ENCODE measurements at regions not wholly inside any gene's neighbourhood (a gene's known extent, or its start where the extent isn't known, plus 50 kb on each side); places are given as distances from the start of the nearest gene placed in this dataset.

DNA sequence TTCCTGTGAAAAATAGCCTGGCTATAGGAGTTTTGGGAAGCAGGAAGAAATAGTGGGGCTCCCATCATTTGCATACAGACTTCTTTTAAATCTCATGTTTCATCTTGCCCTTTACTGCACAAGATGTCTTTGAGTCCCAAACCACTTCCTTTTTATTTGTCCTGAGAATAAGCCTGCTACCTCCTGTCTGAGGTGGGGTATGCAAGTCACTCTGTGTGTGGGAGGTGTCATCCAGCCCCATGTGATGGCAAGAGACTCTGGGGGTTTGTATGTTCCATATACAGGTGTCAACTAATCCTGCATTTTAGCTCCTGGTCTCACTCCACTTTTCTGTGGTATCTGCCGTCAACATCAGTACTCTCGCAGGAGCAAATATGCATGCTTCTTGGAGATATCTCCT lies 102.0 kb downstream of the OTOL1 start:
- WGBS (ENCODE audit: insufficient coverage) = no CpG with 5 or more reads among the region's 2 CpGs
- no peak overlapping the region for H3K9ac ChIP-seq (ENCODE audit: insufficient read depth, low read length, poor library complexity, severe bottlenecking)
- H3K4me3 ChIP-seq (replicated peaks in 1 of 3; ENCODE audit: low read depth in 2 of 3, low read length in 3 of 3) = no peak overlapping the region
- H3K4me1 ChIP-seq (ENCODE audit: control insufficient read depth in 1 of 2, insufficient read depth in 2 of 2, low read length in 2 of 2) = no peaks in the 10 kb centered on the region
- no peaks in the 10 kb centered on the region for H4K20me1 ChIP-seq (ENCODE audit: insufficient read depth, low read length)
- H3K4me2 ChIP-seq (replicated peaks; ENCODE audit: extremely low read depth, low read length, poor library complexity, severe bottlenecking) = no peak overlapping the region
- Mint-ChIP-seq H3K27ac (no peak overlapping the region), H3K4me3 (no peak overlapping the region), H3K9me3 (peaks cover 0 to 2% (median 0%) of the 10 kb centered on the region in 7 donors), H3K27me3 (ENCODE audit: low read depth in 3 of 3) (no peaks in the 10 kb centered on the region), H3K4me1 (peaks cover 13% of the 10 kb centered on the region), H3K36me3 (no peaks in the 10 kb centered on the region)
- H3K27ac ChIP-seq (ENCODE audit: low read depth in 1 of 2, low read length in 2 of 2) = no peak overlapping the region
- no peaks in the 10 kb centered on the region for H3K27me3 ChIP-seq (ENCODE audit: control insufficient read depth in 2 of 2, insufficient read depth in 2 of 2, low read length in 2 of 2)
- no peaks in the 10 kb centered on the region for H3K79me2 ChIP-seq (ENCODE audit: insufficient read depth, low read length)
- no peak overlapping the region for H2AFZ ChIP-seq (ENCODE audit: insufficient read depth, low read depth, low read length, poor library complexity, severe bottlenecking)
- H3K36me3 ChIP-seq (replicated peaks in 1 of 2; ENCODE audit: control insufficient read depth in 1 of 2, insufficient read depth in 2 of 2, low read length in 2 of 2) = no peaks in the 10 kb centered on the region
- no peak for DNase-seq
- intact Hi-C loops (cut with micrococcal nuclease) = no loop called here
- TF ChIP-seq, protein P1, sequence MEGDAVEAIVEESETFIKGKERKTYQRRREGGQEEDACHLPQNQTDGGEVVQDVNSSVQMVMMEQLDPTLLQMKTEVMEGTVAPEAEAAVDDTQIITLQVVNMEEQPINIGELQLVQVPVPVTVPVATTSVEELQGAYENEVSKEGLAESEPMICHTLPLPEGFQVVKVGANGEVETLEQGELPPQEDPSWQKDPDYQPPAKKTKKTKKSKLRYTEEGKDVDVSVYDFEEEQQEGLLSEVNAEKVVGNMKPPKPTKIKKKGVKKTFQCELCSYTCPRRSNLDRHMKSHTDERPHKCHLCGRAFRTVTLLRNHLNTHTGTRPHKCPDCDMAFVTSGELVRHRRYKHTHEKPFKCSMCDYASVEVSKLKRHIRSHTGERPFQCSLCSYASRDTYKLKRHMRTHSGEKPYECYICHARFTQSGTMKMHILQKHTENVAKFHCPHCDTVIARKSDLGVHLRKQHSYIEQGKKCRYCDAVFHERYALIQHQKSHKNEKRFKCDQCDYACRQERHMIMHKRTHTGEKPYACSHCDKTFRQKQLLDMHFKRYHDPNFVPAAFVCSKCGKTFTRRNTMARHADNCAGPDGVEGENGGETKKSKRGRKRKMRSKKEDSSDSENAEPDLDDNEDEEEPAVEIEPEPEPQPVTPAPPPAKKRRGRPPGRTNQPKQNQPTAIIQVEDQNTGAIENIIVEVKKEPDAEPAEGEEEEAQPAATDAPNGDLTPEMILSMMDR (IDR thresholded peaks at IDR 0.05) = no peak
- no peaks in the 10 kb centered on the region for H3K9me3 ChIP-seq (replicated peaks in 1 of 2; ENCODE audit: control insufficient read depth in 1 of 2, insufficient read depth in 1 of 2, low read length in 2 of 2)

DNA sequence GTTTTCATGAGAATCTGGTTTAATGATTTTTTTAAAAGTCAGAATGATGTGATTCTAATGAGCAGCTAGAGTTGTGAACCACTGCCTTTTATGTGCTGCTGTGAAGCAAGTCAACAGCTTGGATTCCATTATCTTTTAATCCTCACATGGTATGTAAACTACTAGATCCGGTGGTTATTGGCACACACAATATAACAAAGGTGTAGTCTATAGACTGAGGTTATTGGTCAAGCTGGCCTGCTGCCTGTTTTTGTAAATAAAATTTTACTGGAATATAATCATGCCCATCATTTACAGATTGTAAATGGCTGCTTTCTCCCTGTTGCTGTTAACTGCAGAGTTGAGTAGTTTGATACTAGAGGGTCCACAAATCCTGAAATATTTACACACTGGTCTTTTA lies 103.1 kb downstream of the OTOL1 start:
- Histone ChIP-seq H2AFZ (ENCODE audit: insufficient read depth, low read depth, low read length, poor library complexity, severe bottlenecking) (no peak overlapping the region), H3K4me3 (replicated peaks in 1 of 3; ENCODE audit: low read depth in 2 of 3, low read length in 3 of 3) (no peak overlapping the region), H3K36me3 (replicated peaks in 1 of 2; ENCODE audit: control insufficient read depth in 1 of 2, insufficient read depth in 2 of 2, low read length in 2 of 2) (no peaks in the 10 kb centered on the region), H3K9ac (ENCODE audit: insufficient read depth, low read length, poor library complexity, severe bottlenecking) (no peak overlapping the region), H3K79me2 (ENCODE audit: insufficient read depth, low read length) (no peaks in the 10 kb centered on the region), H3K27ac (ENCODE audit: low read depth in 1 of 2, low read length in 2 of 2) (no peak overlapping the region), H3K4me1 (ENCODE audit: control insufficient read depth in 1 of 2, insufficient read depth in 2 of 2, low read length in 2 of 2) (no peaks in the 10 kb centered on the region), H4K20me1 (ENCODE audit: insufficient read depth, low read length) (no peaks in the 10 kb centered on the region), H3K9me3 (replicated peaks in 1 of 2; ENCODE audit: control insufficient read depth in 1 of 2, insufficient read depth in 1 of 2, low read length in 2 of 2) (no peaks in the 10 kb centered on the region), H3K4me2 (replicated peaks; ENCODE audit: extremely low read depth, low read length, poor library complexity, severe bottlenecking) (no peak overlapping the region), H3K27me3 (ENCODE audit: control insufficient read depth in 2 of 2, insufficient read depth in 2 of 2, low read length in 2 of 2) (no peaks in the 10 kb centered on the region)
- H3K27me3 Mint-ChIP-seq (ENCODE audit: low read depth in 3 of 3) = no peaks in the 10 kb centered on the region
- no peak overlapping the region for H3K4me3 Mint-ChIP-seq
- intact Hi-C loops (cut with micrococcal nuclease) = no loop called here
- WGBS (ENCODE audit: insufficient coverage) = no CpG with 5 or more reads among the region's 1 CpG
- peaks cover 0 to 2% (median 0%) of the 10 kb centered on the region in 7 donors for H3K9me3 Mint-ChIP-seq
- H3K36me3 Mint-ChIP-seq = no peaks in the 10 kb centered on the region
- H3K27ac Mint-ChIP-seq = no peak overlapping the region
- DNase-seq = no peak
- TF ChIP-seq, protein P1 (IDR thresholded peaks at IDR 0.05) = no peak
- peaks cover 13% of the 10 kb centered on the region for H3K4me1 Mint-ChIP-seq

All from CD14-positive monocyte (primary cell).